HG02759 (cell line): ENCODE measurements at regions not wholly inside any gene's neighbourhood (a gene's known extent, or its start where the extent isn't known, plus 50 kb on each side); places are given as distances from the start of the nearest gene placed in this dataset.
"Not testable (repeated sequence)": the region's sequence is repeated elsewhere in the genome, so short reads cannot be mapped to it uniquely, and the experiment has no call there.

ENCODE experiments used
- ATAC-seq: cut with Tn5 transposase; IDR thresholded peaks from one replicate; pipeline ENCODE4 v1.9.1; 2021; ENCODE audit warnings: mild to moderate bottlenecking, moderate library complexity; ENCODE audit not compliant: unreplicated experiment

GRCh38 chr2:150222379-150222778 is 265.1 kb downstream of the RND3 start:
- ATAC-seq, result no peak

GRCh38 chr2:150219861-150220260 is 267.6 kb downstream of the RND3 start:
- ATAC-seq, result no peak

GRCh38 chr2:150215041-150215440 is 272.4 kb downstream of the RND3 start:
- no peak for ATAC-seq

- ATAC-seq, result no peak
Measured at GRCh38 chr2:150214626-150215025, 272.8 kb downstream of the RND3 start.

- no peak for ATAC-seq
Measured at GRCh38 chr2:150212722-150213171, 274.7 kb downstream of the RND3 start.

GRCh38 chr2:150211164-150211631 is 276.3 kb downstream of the RND3 start:
- no peak for ATAC-seq

- ATAC-seq, result no peak
Measured at GRCh38 chr2:150209746-150210145, 277.7 kb downstream of the RND3 start.

- ATAC-seq, result no peak
Measured at GRCh38 chr2:150208689-150209088, 278.8 kb downstream of the RND3 start.

- ATAC-seq, result no peak
Measured at GRCh38 chr2:150207979-150208378, 279.5 kb downstream of the RND3 start.

- ATAC-seq, result no peak
Measured at GRCh38 chr2:150204451-150204850, 283.0 kb downstream of the RND3 start.

GRCh38 chr2:150194816-150195215 is 292.7 kb downstream of the RND3 start:
- ATAC-seq, result not testable (repeated sequence)

GRCh38 chr2:150192701-150193100 is 294.8 kb downstream of the RND3 start:
- no peak for ATAC-seq

- no peak for ATAC-seq
Measured at GRCh38 chr2:150191349-150191748, 296.1 kb downstream of the RND3 start.

GRCh38 chr2:150190546-150190945 is 296.9 kb downstream of the RND3 start:
- ATAC-seq, result no peak

GRCh38 chr2:150188800-150189199 is 298.7 kb downstream of the RND3 start:
- no peak for ATAC-seq

- ATAC-seq, result no peak
Measured at GRCh38 chr2:150188177-150188576, 299.3 kb downstream of the RND3 start.

- no peak for ATAC-seq
Measured at GRCh38 chr2:150182566-150183235, 304.8 kb downstream of the RND3 start.

- ATAC-seq, result no peak
Measured at GRCh38 chr2:150178591-150178990, 308.9 kb downstream of the RND3 start.

- ATAC-seq, result no peak
Measured at GRCh38 chr2:150174971-150175421, 312.5 kb downstream of the RND3 start.

GRCh38 chr2:150174056-150174805 is 313.2 kb downstream of the RND3 start:
- no peak for ATAC-seq

GRCh38 chr2:150171065-150171548 is 316.4 kb downstream of the RND3 start:
- ATAC-seq, result no peak

- no peak for ATAC-seq
Measured at GRCh38 chr2:150169237-150169629, 318.2 kb downstream of the RND3 start.
